SW480 (cell line): ENCODE measurements at regions not wholly inside any gene's neighbourhood (a gene's known extent, or its start where the extent isn't known, plus 50 kb on each side); places are given as distances from the start of the nearest gene placed in this dataset.
"Not testable (repeated sequence)": the region's sequence is repeated elsewhere in the genome, so short reads cannot be mapped to it uniquely, and the experiment has no call there.

Experiments used
- DNase-seq: peaks from one replicate; pipeline ENCODE4 v3.0.0-alpha.2; 2016; ENCODE audit warnings: low spot score

DNA sequence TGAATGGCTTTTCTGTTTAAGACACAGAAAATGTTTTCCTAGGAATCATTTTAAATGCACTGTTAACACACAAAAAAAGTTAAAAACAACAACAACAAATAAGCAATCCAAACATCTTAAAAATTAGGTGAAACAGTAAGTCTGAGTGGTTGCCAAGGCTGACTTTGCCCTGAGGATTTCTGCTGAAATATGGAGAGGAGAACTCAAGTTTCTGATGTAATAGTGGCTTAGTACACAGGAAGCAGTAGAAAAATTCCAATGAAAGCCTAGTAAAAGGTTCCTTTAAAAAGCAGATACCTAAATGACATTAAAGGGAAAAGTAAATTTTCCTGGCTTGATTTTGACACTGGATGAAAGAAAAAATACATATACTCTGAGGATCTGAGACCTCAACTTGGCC is 184.2 kb downstream of the EPM2A start:
- no peak for DNase-seq

DNA sequence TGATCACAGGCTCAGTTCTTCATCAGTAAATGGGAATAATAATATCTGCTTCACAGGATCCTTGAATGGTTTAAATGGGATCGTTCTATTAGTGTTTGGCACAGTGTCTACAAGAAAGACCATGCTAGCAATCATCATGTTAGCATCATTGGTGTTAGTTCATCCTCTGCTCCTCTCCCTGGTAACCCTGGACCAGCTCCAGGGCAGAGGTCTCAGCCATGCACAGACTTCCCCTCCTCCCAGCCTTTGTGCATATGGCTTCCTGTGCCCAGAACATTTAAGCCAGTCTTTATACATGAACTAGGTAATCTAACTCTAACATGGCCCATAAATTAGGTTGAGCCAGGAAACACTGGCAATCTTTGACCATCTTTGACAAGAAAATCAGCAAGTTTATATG is 180.2 kb downstream of the EPM2A start:
- DNase-seq, result no peak

- DNase-seq, result no peak
These were observed 177.8 kb downstream of the EPM2A start for GRCh38 chr6:145557474-145557873.

DNA sequence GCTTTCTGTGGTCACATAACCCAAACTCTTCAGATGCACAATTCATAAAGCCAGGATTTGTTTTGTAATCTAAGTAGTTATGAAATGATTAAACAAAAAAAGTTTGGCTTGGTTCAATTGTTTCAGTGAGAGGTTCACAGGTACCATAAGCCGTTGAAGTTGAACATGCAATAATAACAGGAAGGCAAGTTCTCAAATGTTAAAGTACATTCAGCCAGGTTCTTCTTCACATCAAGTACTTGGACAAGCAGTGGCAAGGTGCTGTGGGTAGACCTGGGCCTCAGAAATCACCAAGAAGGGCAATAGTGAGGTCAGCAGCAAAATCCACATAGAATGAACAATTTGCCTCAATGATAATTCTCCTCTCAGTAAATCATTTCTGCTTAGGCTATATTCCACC is 175.5 kb downstream of the EPM2A start:
- no peak for DNase-seq

DNA sequence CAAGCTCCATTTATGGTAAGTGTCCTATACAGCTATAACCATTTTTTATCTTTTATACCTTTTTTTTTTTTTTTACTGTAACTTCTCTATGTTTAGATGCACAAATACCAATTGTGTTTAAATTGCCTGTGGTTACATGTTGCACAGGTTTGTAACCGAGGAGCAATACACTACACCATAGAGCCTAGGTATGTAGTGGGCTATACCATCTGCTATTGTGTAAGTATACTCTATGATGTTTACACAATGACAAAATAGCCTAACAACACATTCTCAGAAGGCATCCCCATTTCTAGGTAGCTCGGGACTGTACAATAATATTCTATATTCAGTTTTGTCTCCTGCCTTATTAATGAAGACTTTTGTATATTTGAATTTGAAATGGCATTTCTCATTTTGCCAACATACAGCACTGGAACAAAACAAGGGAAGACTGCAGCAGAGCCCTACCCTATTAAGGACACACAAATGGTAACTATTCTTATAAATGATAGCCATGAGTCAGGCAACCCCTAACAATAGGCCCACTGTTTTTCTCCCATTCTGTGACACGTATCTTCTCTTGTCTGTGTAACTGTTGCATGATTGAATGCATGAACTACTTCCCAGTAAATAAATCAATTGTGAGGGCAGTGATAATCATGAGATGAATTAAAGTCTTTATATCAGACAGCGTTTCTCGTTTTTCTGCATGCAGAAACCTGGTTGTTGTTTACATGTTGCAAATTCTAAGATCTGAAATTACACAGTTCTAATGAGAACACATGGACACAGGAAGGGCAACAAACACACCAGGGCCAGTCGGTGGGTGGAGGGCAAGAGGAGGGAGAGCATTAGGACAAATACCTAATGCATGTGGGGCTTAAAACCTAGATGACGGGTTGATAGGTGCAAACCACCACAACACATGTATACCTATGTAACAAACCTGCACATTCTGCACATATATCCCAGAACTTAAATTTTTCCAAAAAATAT is 173.9 kb downstream of the EPM2A start:
- DNase-seq, result peak; percentile 20

GRCh38 chr6:145562771-145563615 is 172.3 kb downstream of the EPM2A start:
- DNase-seq, result no peak

- no peak for DNase-seq
These were observed 170.8 kb downstream of the EPM2A start for GRCh38 chr6:145564553-145564952.

GRCh38 chr6:145567684-145568252 is 167.6 kb downstream of the EPM2A start:
- no peak for DNase-seq

DNA sequence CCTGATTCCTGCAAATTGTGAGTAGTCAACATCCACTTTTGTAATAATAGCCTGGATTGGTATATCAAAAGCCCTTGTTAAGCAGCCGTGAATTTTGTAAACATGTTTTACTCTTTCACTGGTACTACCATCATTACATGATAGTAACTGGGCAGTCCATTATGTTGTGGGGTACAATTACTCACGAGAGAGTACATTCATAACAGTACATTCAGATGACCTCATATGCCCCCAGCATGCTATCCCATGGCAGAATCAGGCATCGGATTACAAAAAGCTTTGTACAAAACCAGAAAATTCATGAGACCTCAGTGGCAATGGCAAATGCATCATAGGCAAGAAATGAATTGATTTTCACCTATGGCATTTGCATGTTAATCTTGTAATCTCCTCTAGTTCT is 166.2 kb downstream of the EPM2A start:
- DNase-seq, result no peak

DNA sequence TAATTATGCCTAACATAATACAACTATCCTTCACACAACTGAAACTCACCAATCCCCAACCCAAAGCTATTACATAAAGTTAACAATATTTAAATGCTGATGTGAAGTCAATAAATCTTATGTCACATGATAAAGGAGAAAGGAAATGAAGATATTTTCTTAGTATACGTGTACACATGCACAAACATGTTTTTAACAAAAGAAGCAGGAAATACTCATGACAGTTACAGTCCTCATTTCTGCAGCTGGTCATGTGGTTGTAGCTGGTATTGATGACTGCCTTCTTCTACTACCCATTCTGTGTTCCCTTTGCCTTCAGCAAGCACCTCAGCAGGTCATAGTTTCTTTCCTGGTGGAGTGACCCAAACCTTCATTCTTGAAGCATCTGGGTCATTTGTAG is 165.0 kb downstream of the EPM2A start:
- not testable (repeated sequence) for DNase-seq

DNA sequence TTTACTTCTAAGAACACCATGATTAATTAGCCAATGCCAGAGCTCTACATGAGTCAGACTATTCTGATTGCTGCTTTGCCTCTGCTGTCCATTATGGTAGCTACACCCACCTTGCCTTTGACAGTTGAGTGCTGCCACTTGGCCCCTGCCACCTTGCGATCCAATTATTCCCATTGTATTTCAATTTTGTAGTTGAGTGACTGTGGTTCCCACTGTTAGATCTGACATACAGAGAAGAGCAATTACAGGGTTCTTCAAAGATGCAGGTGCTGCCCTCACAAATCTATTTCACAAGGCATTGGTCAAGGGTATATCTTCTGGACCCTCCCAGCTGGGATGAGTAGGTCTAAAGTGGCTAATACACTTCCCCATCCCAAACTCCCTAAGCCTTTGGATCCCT is 161.1 kb downstream of the EPM2A start:
- not testable (repeated sequence) for DNase-seq
